GM19240 (cell line): ENCODE measurements at regions not wholly inside any gene's neighbourhood (a gene's known extent, or its start where the extent isn't known, plus 50 kb on each side); places are given as distances from the start of the nearest gene placed in this dataset.

Experiments used
- DNase-seq: peaks from one replicate; pipeline ENCODE4 v3.0.0; 2011; ENCODE audit warnings: low spot score; ENCODE audit not compliant: insufficient read length

- no peak for DNase-seq
Measured at GRCh38 chr7:47148536-47149207, 433.2 kb downstream of the TNS3 start.

GRCh38 chr7:47147213-47147631 is 434.7 kb downstream of the TNS3 start:
- no peak for DNase-seq

GRCh38 chr7:47145982-47146381 is 435.9 kb downstream of the TNS3 start:
- no peak for DNase-seq

GRCh38 chr7:47145186-47145725 is 436.7 kb downstream of the TNS3 start:
- no peak for DNase-seq

- DNase-seq: no peak
Measured at GRCh38 chr7:47143339-47143738, 438.6 kb downstream of the TNS3 start.

GRCh38 chr7:47142867-47143175 is 439.1 kb downstream of the TNS3 start:
- no peak for DNase-seq

- no peak for DNase-seq
Measured at GRCh38 chr7:47142169-47142866, 439.6 kb downstream of the TNS3 start.

GRCh38 chr7:47132471-47132870 is 449.4 kb downstream of the TNS3 start:
- DNase-seq: no peak

GRCh38 chr7:47128700-47129099 is 453.2 kb downstream of the TNS3 start:
- no peak for DNase-seq

- no peak for DNase-seq
Measured at GRCh38 chr7:47125529-47125928, 456.4 kb downstream of the TNS3 start.

- DNase-seq: no peak
Measured at GRCh38 chr7:47119261-47119865, 462.5 kb downstream of the TNS3 start.

GRCh38 chr7:47104206-47104549 is 477.7 kb downstream of the TNS3 start:
- no peak for DNase-seq

GRCh38 chr7:47103498-47104205 is 478.3 kb downstream of the TNS3 start:
- DNase-seq: no peak

- DNase-seq: no peak
Measured at GRCh38 chr7:47102331-47102841, 479.5 kb downstream of the TNS3 start.

- no peak for DNase-seq
Measured at GRCh38 chr7:47100817-47101435, 481.0 kb downstream of the TNS3 start.

- no peak for DNase-seq
Measured at GRCh38 chr7:47100148-47100816, 481.6 kb downstream of the TNS3 start.

GRCh38 chr7:47097431-47097830 is 484.5 kb downstream of the TNS3 start:
- no peak for DNase-seq

- DNase-seq: no peak
Measured at GRCh38 chr7:47095946-47096345, 486.0 kb downstream of the TNS3 start.

GRCh38 chr7:47094462-47094861 is 487.4 kb downstream of the TNS3 start:
- no peak for DNase-seq

GRCh38 chr7:47093320-47094234 is 488.3 kb downstream of the TNS3 start:
- DNase-seq: no peak
